Body of pancreas (tissue), 4 donors: ENCODE measurements at regions not wholly inside any gene's neighbourhood (a gene's known extent, or its start where the extent isn't known, plus 50 kb on each side); places are given as distances from the start of the nearest gene placed in this dataset.

ENCODE experiments used
- CTCF ChIP-seq, 7 experiments: fragments of 450-650 bp in 4 of 7; fragments of 200-600 bp in 3 of 7; sonication (generic) in 3 of 7; IDR thresholded peaks; one replicate each; pipeline ENCODE4 v1.5.1; 2016 to 2019; ENCODE audit warnings: antibody characterized with exemption in 7 of 7
- POLR2A ChIP-seq, 3 donors: fragments of 450-650 bp; IDR thresholded peaks; one replicate each; pipeline ENCODE4 v1.6.1; 2016; ENCODE audit warnings: antibody characterized with exemption in 3 of 3, mild to moderate bottlenecking in 2 of 3

- TF ChIP-seq CTCF (IDR thresholded peaks at IDR 0.05): no peak
- TF ChIP-seq POLR2A (IDR thresholded peaks at IDR 0.05): no peak
Measured at GRCh38 chr16:63244631-63245030, 1208.4 kb upstream of the CDH8 start.
